Nephron (organoid): ENCODE measurements at regions not wholly inside any gene's neighbourhood (a gene's known extent, or its start where the extent isn't known, plus 50 kb on each side); places are given as distances from the start of the nearest gene placed in this dataset.
A peak's percentile ranks its signal among the peaks of the same experiment; 100 is the strongest.

Experiments
- H3K27ac Mint-ChIP-seq, 3 experiments: 2 replicates each; pipeline ENCODE4 v1.8.0; 2020; ENCODE audit warnings: mixed read lengths in 3 of 3, mild to moderate bottlenecking in 2 of 3, moderate library complexity in 1 of 3
- H3K27me3 Mint-ChIP-seq: 2 replicates; pipeline ENCODE4 v1.8.0; 2021; ENCODE audit warnings: low read depth, mild to moderate bottlenecking, moderate library complexity, mixed read lengths
- H3K36me3 Mint-ChIP-seq: 2 replicates; pipeline ENCODE4 v1.8.0; 2020; ENCODE audit warnings: low read depth, mixed read lengths
- H3K4me1 Mint-ChIP-seq: 2 replicates; pipeline ENCODE4 v1.8.0; 2020; ENCODE audit warnings: mixed read lengths
- H3K4me3 Mint-ChIP-seq, 3 experiments: 2 replicates each; pipeline ENCODE4 v1.8.0; 2020; ENCODE audit warnings: mild to moderate bottlenecking in 3 of 3, mixed read lengths in 3 of 3, moderate library complexity in 2 of 3
- H3K9me3 Mint-ChIP-seq: 2 replicates; pipeline ENCODE4 v1.8.0; 2020; ENCODE audit warnings: mixed read lengths
- TF ChIP-seq, protein P1 (sequence below), 3 experiments: fragments of 200-600 bp; sonication (generic); IDR thresholded peaks; one replicate each; pipeline ENCODE4 v1.5.0; 2021; ENCODE audit warnings: antibody characterized with exemption in 3 of 3; ENCODE audit not compliant: unreplicated experiment in 3 of 3

DNA sequence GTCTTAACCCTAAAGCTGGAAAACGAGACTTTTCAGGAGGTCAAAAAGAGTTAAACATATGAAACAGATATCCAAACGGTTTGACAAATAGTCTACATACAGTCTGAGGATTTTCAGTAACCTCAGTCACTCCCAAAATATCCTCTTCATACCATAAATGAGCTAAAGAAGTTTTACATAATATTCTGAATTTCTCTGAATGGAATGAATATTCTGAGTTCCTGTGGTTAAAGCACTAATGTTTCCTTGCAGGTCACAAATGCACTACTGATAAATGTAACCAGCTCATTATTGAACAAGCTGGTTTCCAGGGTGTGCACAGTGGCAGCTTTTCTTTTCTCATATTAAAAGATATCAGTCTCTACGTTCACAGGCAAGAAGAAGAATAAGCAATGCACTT is 137.4 kb upstream of the POU1F1 start:
- TF ChIP-seq, protein P1, sequence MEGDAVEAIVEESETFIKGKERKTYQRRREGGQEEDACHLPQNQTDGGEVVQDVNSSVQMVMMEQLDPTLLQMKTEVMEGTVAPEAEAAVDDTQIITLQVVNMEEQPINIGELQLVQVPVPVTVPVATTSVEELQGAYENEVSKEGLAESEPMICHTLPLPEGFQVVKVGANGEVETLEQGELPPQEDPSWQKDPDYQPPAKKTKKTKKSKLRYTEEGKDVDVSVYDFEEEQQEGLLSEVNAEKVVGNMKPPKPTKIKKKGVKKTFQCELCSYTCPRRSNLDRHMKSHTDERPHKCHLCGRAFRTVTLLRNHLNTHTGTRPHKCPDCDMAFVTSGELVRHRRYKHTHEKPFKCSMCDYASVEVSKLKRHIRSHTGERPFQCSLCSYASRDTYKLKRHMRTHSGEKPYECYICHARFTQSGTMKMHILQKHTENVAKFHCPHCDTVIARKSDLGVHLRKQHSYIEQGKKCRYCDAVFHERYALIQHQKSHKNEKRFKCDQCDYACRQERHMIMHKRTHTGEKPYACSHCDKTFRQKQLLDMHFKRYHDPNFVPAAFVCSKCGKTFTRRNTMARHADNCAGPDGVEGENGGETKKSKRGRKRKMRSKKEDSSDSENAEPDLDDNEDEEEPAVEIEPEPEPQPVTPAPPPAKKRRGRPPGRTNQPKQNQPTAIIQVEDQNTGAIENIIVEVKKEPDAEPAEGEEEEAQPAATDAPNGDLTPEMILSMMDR (IDR thresholded peaks at IDR 0.05; ENCODE audit: unreplicated experiment in 3 of 3): no peak
- Mint-ChIP-seq H3K4me3 (no peak overlapping the region), H3K36me3 (no peaks in the 10 kb centered on the region), H3K27me3 (no peaks in the 10 kb centered on the region), H3K4me1 (no peaks in the 10 kb centered on the region), H3K9me3 (peaks cover 6% of the 10 kb centered on the region), H3K27ac (no peak overlapping the region)

DNA sequence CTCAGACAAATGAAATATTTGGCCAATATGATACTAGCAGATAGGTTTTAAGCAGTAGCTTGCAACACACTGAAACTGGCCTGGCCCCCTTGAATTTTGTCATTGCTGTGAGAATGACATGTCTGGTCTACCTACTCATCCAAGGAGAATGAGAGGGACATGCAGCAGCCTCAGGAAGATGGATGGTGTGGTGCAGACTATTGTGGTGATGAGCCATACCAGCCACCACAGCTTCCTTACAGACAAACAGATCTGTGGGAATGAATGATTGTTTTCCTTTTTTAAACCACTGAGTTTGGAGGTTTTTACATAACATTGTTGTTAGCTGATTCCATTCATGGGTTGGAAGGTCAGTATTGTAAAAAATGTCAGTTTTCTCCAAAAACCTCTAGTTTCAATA is 133.7 kb upstream of the POU1F1 start:
- TF ChIP-seq, protein P1 (IDR thresholded peaks at IDR 0.05; ENCODE audit: unreplicated experiment in 3 of 3): no peak
- H3K36me3 Mint-ChIP-seq: no peaks in the 10 kb centered on the region

DNA sequence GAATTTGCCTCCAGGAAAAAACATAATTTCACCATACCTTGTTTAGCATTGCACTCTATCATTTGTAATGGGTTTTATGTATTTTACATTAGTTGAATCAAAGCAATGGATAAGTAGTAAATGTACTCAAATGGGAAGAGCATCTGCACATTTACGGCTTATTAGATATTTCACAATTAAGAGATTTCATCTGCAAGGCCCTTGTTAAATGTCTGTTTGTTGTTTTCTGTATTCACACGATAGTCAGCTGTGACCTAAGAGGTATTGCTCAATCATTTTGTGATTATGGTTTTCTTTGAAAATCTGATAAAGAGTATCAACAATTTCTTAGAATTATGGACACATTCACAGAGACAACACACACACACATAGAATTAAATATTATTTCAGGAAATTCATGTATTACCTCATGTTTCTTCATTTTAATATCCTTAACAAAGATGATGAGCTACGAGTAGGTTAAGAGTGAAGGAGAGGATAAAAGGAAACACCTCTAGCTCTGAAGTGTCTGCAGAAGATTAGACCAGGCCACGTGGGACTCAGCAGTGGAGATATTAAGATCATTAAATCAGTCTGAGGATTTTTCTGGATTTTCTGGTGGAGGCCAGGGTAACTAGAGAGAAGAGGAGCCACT is 121.9 kb upstream of the POU1F1 start:
- Mint-ChIP-seq H3K36me3 (no peaks in the 10 kb centered on the region), H3K4me1 (no peaks in the 10 kb centered on the region), H3K27ac (no peak overlapping the region), H3K4me3 (no peak overlapping the region), H3K27me3 (no peaks in the 10 kb centered on the region), H3K9me3 (peaks cover 20% of the 10 kb centered on the region)
- TF ChIP-seq, protein P1 (IDR thresholded peaks at IDR 0.05; ENCODE audit: unreplicated experiment in 3 of 3): no peak

More for the DNA sequence above, 133.7 kb upstream of the POU1F1 start:
- H3K4me3 Mint-ChIP-seq: no peak overlapping the region
- no peak overlapping the region for H3K27ac Mint-ChIP-seq
- H3K27me3 Mint-ChIP-seq: no peaks in the 10 kb centered on the region
- peaks cover 7% of the 10 kb centered on the region for H3K9me3 Mint-ChIP-seq
- no peaks in the 10 kb centered on the region for H3K4me1 Mint-ChIP-seq

DNA sequence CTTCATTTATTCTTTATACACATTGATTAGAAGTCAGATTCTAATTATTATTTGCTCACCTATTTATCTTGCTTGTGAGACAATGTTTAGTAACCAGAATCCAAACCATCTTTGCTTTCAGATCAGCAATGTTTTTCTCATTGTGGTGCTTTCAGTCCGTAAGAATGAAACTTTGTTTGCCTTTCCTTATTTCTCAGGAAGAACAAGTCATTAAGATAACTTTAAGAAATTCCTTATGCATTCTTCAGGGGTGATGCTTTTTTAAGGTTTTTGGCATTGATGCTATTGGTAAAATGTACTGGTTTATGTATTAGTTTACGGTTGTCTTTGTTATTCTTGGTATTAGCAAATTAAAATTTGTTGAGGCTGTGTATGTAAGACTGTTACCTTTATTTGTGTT is 120.8 kb upstream of the POU1F1 start:
- Mint-ChIP-seq H3K36me3 (no peaks in the 10 kb centered on the region), H3K27me3 (no peaks in the 10 kb centered on the region), H3K9me3 (peaks cover 23% of the 10 kb centered on the region), H3K4me1 (no peaks in the 10 kb centered on the region), H3K27ac (no peak overlapping the region), H3K4me3 (no peak overlapping the region)
- TF ChIP-seq, protein P1 (IDR thresholded peaks at IDR 0.05; ENCODE audit: unreplicated experiment in 3 of 3): no peak

DNA sequence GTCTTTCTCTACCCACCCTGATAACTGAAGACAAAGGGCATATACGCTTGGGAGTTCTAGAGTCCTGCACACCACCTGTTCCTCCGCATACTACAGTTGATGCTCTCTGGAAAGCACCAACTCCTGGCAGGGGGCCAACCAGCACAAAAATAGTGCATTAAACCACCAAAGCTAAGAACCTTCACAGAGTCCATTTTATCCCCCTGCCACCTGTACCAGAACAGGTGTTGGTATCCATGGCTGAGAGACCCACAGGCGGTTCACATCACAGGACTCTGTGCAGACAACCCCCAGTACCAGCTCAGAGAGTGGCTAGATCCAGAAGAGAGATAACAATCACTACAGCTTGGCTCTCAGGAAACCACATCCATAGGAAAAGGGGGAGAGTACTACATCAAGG is 114.4 kb upstream of the POU1F1 start:
- Mint-ChIP-seq H3K36me3 (no peaks in the 10 kb centered on the region), H3K27me3 (no peaks in the 10 kb centered on the region), H3K4me3 (no peak overlapping the region), H3K27ac (peak overlapping the region in 1 of 3 experiments; percentile 41), H3K9me3 (peaks cover 23% of the 10 kb centered on the region), H3K4me1 (peaks cover 14% of the 10 kb centered on the region)
- TF ChIP-seq, protein P1 (IDR thresholded peaks at IDR 0.05; ENCODE audit: unreplicated experiment in 3 of 3): no peak

DNA sequence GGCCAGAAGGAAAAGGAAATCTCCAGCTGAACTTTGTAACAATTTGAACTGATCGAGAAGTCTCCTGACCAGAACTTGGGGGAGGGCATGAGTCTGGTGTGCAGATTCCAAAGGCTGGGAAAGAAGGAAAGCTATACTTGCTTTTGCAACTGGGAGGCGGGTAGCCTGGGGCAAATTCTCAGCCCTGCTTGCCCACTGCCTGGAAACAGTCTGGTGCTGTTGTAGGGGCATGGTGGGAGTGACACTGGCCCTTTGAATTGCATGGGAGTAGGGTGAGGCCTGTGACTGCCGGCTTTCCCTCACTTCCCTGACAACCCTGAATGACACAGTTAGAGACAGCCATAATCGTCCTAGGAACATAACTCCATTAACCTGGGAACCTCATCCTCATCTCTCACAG is 114.0 kb upstream of the POU1F1 start:
- no peaks in the 10 kb centered on the region for H3K36me3 Mint-ChIP-seq
- H3K27ac Mint-ChIP-seq: peak overlapping the region in 1 of 3 experiments; percentile 41
- H3K4me1 Mint-ChIP-seq: peaks cover 14% of the 10 kb centered on the region
- TF ChIP-seq, protein P1 (IDR thresholded peaks at IDR 0.05; ENCODE audit: unreplicated experiment in 3 of 3): no peak
- peaks cover 23% of the 10 kb centered on the region for H3K9me3 Mint-ChIP-seq
- no peaks in the 10 kb centered on the region for H3K27me3 Mint-ChIP-seq
- no peak overlapping the region for H3K4me3 Mint-ChIP-seq
